ENCODE measurements at regions not wholly inside any gene's neighbourhood (a gene's known extent, or its start where the extent isn't known, plus 50 kb on each side); places are given as distances from the start of the nearest gene placed in this dataset.

DNA sequence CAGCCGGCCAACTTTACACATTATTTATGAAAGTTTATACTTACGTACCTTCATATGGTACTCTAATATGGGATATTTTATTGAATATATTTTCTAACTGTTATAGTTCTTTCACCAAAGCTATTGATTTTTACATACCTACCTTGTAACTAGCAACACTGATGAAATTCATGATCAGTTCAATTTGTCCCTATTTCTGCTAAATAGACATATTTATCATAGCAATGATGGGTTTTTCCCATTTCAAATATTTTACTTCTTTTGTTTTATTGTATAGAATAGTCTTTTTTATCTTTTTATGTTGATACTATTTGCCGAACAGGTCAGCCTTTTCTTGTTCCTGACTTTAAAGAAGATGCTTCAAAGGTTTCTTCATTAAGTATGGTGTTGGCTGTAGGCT lies 59.0 kb upstream of the CTNND2 start:
- no peak for TF ChIP-seq CTCF (IDR thresholded peaks at IDR 0.05; ENCODE audit: insufficient read depth, missing control alignments)
- FAIRE-seq (no peak), DNase-seq (ENCODE audit: insufficient read length, low spot score) (no peak)

- FAIRE-seq (no peak), DNase-seq (ENCODE audit: insufficient read length, low spot score) (no peak)
- TF ChIP-seq CTCF (IDR thresholded peaks at IDR 0.05; ENCODE audit: insufficient read depth, missing control alignments), result no peak
Observed at GRCh38 chr5:11962122-11962521, 57.9 kb upstream of the CTNND2 start.

DNA sequence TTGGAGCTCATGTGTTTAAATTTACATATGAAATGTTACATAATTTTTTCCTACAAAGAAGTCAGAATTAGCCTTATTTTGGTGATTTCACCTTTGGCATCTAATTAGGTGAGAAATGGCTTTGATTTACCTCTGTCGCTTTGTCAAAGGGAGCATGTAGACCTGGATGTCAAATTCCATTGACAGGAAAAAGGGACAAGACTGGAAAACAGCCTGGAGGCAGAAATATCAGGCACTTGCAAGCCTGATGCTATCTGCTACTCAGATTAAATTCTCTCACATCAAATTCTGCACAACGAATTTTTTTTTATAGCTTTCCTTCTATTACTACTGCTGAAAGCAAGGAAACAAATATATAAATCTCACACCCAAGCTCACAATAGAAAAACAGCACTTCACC lies 54.1 kb upstream of the CTNND2 start:
- FAIRE-seq (no peak), DNase-seq (ENCODE audit: insufficient read length, low spot score) (no peak)
- TF ChIP-seq CTCF (IDR thresholded peaks at IDR 0.05; ENCODE audit: insufficient read depth, missing control alignments), result no peak

GRCh38 chr5:11955331-11955730 lies 51.1 kb upstream of the CTNND2 start:
- FAIRE-seq, result no peak
- DNase-seq (ENCODE audit: insufficient read length, low spot score), result no peak
- TF ChIP-seq CTCF (IDR thresholded peaks at IDR 0.05; ENCODE audit: insufficient read depth, missing control alignments), result no peak
